Thoracic aorta (tissue), 2 donors: ENCODE measurements at regions not wholly inside any gene's neighbourhood (a gene's known extent, or its start where the extent isn't known, plus 50 kb on each side); places are given as distances from the start of the nearest gene placed in this dataset.
"Not testable (repeated sequence)": the region's sequence is repeated elsewhere in the genome, so short reads cannot be mapped to it uniquely, and the experiment has no call there.

ENCODE experiments used
- ATAC-seq: fragments of 150-250 bp; one replicate; pipeline ENCODE4 v1.8.0; 2017; ENCODE audit warnings: low read depth; ENCODE audit not compliant: insufficient number of reproducible peaks, low FRiP score
- DNase-seq: peaks from one replicate; pipeline ENCODE4 v3.0.0-alpha.2; 2020; ENCODE audit warnings: low spot score
- H3K27ac ChIP-seq, 2 donors: fragments of 200-600 bp; sonication (generic); 1 replicate in 1 of 2; 2 replicates in 1 of 2; pipeline ENCODE4 v1.5.1; 2016; ENCODE audit warnings: mild to moderate bottlenecking in 2 of 2, moderate library complexity in 2 of 2
- H3K27me3 ChIP-seq: fragments of 200-600 bp; sonication (generic); replicated peaks from 2 replicates; pipeline ENCODE4 v1.6.0; 2016; ENCODE audit warnings: mild to moderate bottlenecking; ENCODE audit not compliant: insufficient read depth
- H3K36me3 ChIP-seq: fragments of 200-600 bp; sonication (generic); one replicate; pipeline ENCODE4 v1.5.1; 2016
- H3K4me1 ChIP-seq, 2 donors: fragments of 200-600 bp; sonication (generic); 1 replicate in 1 of 2; 2 replicates in 1 of 2; pipeline versions ENCODE4 v1.5.1 to v1.6.0; 2016; ENCODE audit warnings: low read depth in 2 of 2, mild to moderate bottlenecking in 1 of 2; ENCODE audit not compliant: control insufficient read depth in 1 of 2
- H3K4me3 ChIP-seq: fragments of 200-600 bp; sonication (generic); 2 replicates; pipeline ENCODE4 v1.5.1; 2016; ENCODE audit warnings: mild to moderate bottlenecking
- H3K9me3 ChIP-seq: fragments of 200-600 bp; sonication (generic); 2 replicates; pipeline ENCODE4 v1.5.1; 2016
- CTCF ChIP-seq: fragments of 200-600 bp; sonication (generic); IDR thresholded peaks from one replicate; pipeline ENCODE4 v1.5.1; 2019; ENCODE audit warnings: antibody characterized with exemption

GRCh38 chr14:34381304-34381703 is 80.7 kb downstream of the SPTSSA start:
- not testable (repeated sequence) for H3K27ac ChIP-seq, H3K27me3 ChIP-seq

GRCh38 chr14:34380471-34380845 is 81.6 kb downstream of the SPTSSA start:
- no peaks in the 10 kb centered on the region for H3K9me3 ChIP-seq
- ATAC-seq, result no peak
- H3K27ac ChIP-seq, result no peak overlapping the region
- DNase-seq, result no peak
- no peak overlapping the region for H3K4me3 ChIP-seq
- no peak for TF ChIP-seq CTCF
- no peaks in the 10 kb centered on the region for H3K4me1 ChIP-seq
- H3K36me3 ChIP-seq, result no peaks in the 10 kb centered on the region
- H3K27me3 ChIP-seq, result no peaks in the 10 kb centered on the region

More at GRCh38 chr14:34381304-34381703, 80.7 kb downstream of the SPTSSA start:
- H3K4me3 ChIP-seq, H3K36me3 ChIP-seq, DNase-seq, H3K4me1 ChIP-seq, H3K9me3 ChIP-seq, ATAC-seq: not testable (repeated sequence)

- Histone ChIP-seq H3K36me3 (no peaks in the 10 kb centered on the region), H3K27me3 (no peaks in the 10 kb centered on the region), H3K27ac (peak overlapping the region in 1 of 2 donors; percentile 49), H3K4me1 (no peaks in the 10 kb centered on the region), H3K9me3 (no peaks in the 10 kb centered on the region), H3K4me3 (peak overlapping the region; percentile 19)
- DNase-seq (no peak), ATAC-seq (no peak)
- no peak for TF ChIP-seq CTCF
Observed at GRCh38 chr14:34379816-34380470, 82.1 kb downstream of the SPTSSA start.

- ATAC-seq, result no peak
- no peaks in the 10 kb centered on the region for H3K4me1 ChIP-seq
- H3K27ac ChIP-seq, result no peak overlapping the region
- no peak overlapping the region for H3K4me3 ChIP-seq
- TF ChIP-seq CTCF, result no peak
- no peaks in the 10 kb centered on the region for H3K9me3 ChIP-seq
- no peak for DNase-seq
- H3K27me3 ChIP-seq, result no peaks in the 10 kb centered on the region
- no peaks in the 10 kb centered on the region for H3K36me3 ChIP-seq
Observed at GRCh38 chr14:34376649-34377267, 85.3 kb downstream of the SPTSSA start.

GRCh38 chr14:34374998-34375740 is 86.9 kb downstream of the SPTSSA start:
- DNase-seq, result no peak
- no peaks in the 10 kb centered on the region for H3K9me3 ChIP-seq
- no peaks in the 10 kb centered on the region for H3K27me3 ChIP-seq
- H3K4me1 ChIP-seq, result no peaks in the 10 kb centered on the region
- no peak for ATAC-seq
- no peak overlapping the region for H3K27ac ChIP-seq
- no peak for TF ChIP-seq CTCF
- H3K4me3 ChIP-seq, result no peak overlapping the region
- no peaks in the 10 kb centered on the region for H3K36me3 ChIP-seq
